MCF 10A (cell line): ENCODE measurements at regions not wholly inside any gene's neighbourhood (a gene's known extent, or its start where the extent isn't known, plus 50 kb on each side); places are given as distances from the start of the nearest gene placed in this dataset.

Source experiments
- BruUV-seq: library from RNA; stranded (reverse); fragments of 400-500 nt; replicated peaks from 2 replicates; lab custom pipeline; 2021; lab: Mats Ljungman, UMichigan
- CTCF ChIA-PET: fragments of 300-600 bp; sonication (Branson Sonifier 250); formaldehyde crosslinking; extraction: SDS; loops from one replicate; lab custom pipeline; 2021; ENCODE audit warnings: antibody characterized with exemption, inconsistent platforms; lab: Yijun Ruan, JAX
- POLR2A ChIA-PET: fragments of 300-600, 350-650 bp; sonication (Branson Sonifier 250); formaldehyde crosslinking; extraction: SDS; loops from one replicate; lab custom pipeline; 2020; ENCODE audit warnings: antibody characterized with exemption, inconsistent platforms; lab: Yijun Ruan, JAX
- DNase-seq: peaks from one replicate; pipeline ENCODE4 v3.0.0-alpha.2; 2018; ENCODE audit not compliant: unreplicated experiment
- H3K27ac Mint-ChIP-seq: one replicate; pipeline ENCODE4 v1.8.0; 2022; ENCODE audit warnings: mild to moderate bottlenecking, low read depth, mixed read lengths; ENCODE audit not compliant: unreplicated experiment
- H3K27me3 Mint-ChIP-seq: one replicate; pipeline ENCODE4 v1.8.0; 2022; ENCODE audit warnings: mixed read lengths; ENCODE audit not compliant: insufficient read depth, unreplicated experiment
- H3K36me3 Mint-ChIP-seq: one replicate; pipeline ENCODE4 v1.8.0; 2022; ENCODE audit warnings: mild to moderate bottlenecking, moderate library complexity, mixed read lengths; ENCODE audit not compliant: insufficient read depth, unreplicated experiment
- H3K4me1 Mint-ChIP-seq: one replicate; pipeline ENCODE4 v1.8.0; 2022; ENCODE audit warnings: mixed read lengths; ENCODE audit not compliant: insufficient read depth, unreplicated experiment
- H3K4me3 Mint-ChIP-seq: one replicate; pipeline ENCODE4 v1.8.0; 2022; ENCODE audit warnings: mild to moderate bottlenecking, moderate library complexity, mixed read lengths; ENCODE audit not compliant: unreplicated experiment
- H3K9me3 Mint-ChIP-seq: one replicate; pipeline ENCODE4 v1.8.0; 2022; ENCODE audit warnings: mixed read lengths; ENCODE audit not compliant: unreplicated experiment
- intact Hi-C: fragments of 100-400 bp; cut with micrococcal nuclease; formaldehyde crosslinking; loops from 2 replicates; pipeline ENCODE4 v1.14.1; 2022
- TF ChIP-seq, protein P1 (sequence below): fragments of 200-600 bp; IDR thresholded peaks from one replicate; pipeline ENCODE4 v1.8.0; 2022; ENCODE audit warnings: antibody characterized with exemption, mild to moderate bottlenecking; ENCODE audit not compliant: unreplicated experiment

DNA sequence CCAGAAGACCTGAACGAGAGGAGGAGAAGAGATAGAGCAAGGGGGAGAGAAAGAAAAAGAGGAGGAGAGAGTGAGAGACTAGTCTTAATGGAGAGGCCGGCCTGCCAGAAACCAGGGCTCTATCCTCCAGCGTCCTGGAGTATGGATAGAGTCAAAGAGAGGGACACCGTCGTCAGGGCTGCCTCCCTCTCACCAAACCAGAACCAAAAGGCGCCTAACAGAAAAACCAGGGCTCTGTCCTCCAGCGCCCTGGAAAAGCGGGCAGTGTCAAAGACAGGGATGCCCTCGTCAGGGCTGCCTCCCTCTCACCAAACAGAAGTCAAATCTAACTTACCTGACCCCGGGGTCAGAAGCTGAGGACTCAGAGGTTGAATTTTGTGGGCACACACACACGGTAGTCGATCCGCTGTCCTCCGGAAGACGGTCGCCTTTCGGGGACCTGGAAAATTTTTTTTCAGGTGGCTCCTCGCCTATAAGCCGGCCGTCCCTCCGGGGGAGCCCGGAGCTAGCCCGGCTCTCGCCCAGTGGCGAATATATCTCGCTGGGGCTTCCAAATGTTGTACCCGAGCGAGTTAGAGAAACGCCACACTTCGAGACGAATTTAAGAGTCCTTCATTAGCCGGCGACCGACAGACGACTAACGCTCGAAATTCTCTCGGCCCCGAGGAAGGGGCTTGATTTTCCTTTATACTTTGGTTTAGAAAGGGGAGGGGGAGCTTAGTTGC lies 148.2 kb downstream of the TRIM27 start:
- ChIA-PET POLR2A (interaction anchor here (0.6 to 0.7 kb wide), 4 partner anchors 12 to 671 kb away, joined by 3 read pairs; a partner anchor contains a TSS), CTCF (interaction anchor here (0.5 to 0.6 kb wide), 2 partner anchors 32 to 106 kb away, joined by 3 to 4 read pairs; no protein-coding TSS in a partner anchor)
- Mint-ChIP-seq H3K27me3 (peaks cover 29% of the 10 kb centered on the region), H3K4me3 (no peak overlapping the region), H3K36me3 (peaks cover 5% of the 10 kb centered on the region), H3K27ac (no peak overlapping the region), H3K4me1 (peaks cover 19% of the 10 kb centered on the region), H3K9me3 (no peaks in the 10 kb centered on the region)
- no peak for DNase-seq
- BruUV-seq, result no TSS peak
- intact Hi-C loops, result no loop called here
- TF ChIP-seq, protein P1, sequence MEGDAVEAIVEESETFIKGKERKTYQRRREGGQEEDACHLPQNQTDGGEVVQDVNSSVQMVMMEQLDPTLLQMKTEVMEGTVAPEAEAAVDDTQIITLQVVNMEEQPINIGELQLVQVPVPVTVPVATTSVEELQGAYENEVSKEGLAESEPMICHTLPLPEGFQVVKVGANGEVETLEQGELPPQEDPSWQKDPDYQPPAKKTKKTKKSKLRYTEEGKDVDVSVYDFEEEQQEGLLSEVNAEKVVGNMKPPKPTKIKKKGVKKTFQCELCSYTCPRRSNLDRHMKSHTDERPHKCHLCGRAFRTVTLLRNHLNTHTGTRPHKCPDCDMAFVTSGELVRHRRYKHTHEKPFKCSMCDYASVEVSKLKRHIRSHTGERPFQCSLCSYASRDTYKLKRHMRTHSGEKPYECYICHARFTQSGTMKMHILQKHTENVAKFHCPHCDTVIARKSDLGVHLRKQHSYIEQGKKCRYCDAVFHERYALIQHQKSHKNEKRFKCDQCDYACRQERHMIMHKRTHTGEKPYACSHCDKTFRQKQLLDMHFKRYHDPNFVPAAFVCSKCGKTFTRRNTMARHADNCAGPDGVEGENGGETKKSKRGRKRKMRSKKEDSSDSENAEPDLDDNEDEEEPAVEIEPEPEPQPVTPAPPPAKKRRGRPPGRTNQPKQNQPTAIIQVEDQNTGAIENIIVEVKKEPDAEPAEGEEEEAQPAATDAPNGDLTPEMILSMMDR, result no peak

DNA sequence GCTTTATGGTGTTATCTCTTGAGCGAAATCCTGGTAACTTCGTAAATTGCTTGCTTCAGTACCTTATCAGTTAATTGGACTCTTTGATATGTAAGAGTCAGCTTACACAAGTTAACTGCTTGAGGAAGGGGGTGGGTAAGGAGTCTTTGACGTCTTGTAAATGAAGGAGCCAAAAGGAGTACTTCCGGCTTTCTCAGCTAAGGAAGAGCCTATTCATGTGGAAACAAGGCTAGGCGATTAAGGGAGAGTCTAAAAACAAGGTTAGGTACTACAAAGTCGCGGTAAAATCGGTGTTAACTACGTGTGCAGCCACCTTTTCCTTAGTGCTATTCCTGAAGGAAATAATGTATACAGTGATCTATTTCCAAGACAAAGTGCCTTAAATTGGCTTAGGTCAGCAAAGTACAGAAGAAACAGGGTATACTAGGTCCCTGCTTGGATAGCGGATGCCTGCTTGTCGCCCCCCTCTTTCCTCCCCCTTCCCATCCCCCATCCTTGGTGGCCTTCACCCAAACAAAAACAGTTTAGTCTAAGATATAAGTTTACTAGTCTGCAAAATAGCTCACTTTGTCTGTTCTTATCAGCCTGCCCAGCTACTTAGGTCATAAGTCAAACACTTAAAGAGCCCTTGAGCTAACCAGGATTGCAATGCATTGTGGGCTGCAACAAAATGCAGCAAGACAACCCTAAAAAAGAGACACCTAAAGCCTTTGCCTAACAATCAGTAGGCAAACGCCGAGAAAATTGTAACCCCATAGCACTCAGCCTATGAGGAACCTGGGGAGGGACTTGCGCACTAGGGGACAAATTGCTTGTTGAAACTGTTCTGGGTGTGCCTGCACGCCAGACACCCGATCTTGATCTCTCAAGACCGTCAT lies 147.3 kb downstream of the TRIM27 start:
- Mint-ChIP-seq H3K27me3 (peaks cover 38% of the 10 kb centered on the region), H3K36me3 (peaks cover 5% of the 10 kb centered on the region), H3K4me1 (peaks cover 19% of the 10 kb centered on the region), H3K27ac (no peak overlapping the region), H3K4me3 (no peak overlapping the region), H3K9me3 (no peaks in the 10 kb centered on the region)
- TF ChIP-seq, protein P1, result no peak
- no TSS peak for BruUV-seq
- DNase-seq, result no peak
- POLR2A ChIA-PET, result interaction anchor here (0.6 to 0.7 kb wide), 2 partner anchors 11 to 190 kb away, joined by 3 read pairs; a partner anchor contains a TSS
- intact Hi-C loops, result no loop called here
- CTCF ChIA-PET, result interaction anchor here (0.6 kb wide), 1 partner anchor 31 kb away, joined by 3 read pairs; no protein-coding TSS in a partner anchor

DNA sequence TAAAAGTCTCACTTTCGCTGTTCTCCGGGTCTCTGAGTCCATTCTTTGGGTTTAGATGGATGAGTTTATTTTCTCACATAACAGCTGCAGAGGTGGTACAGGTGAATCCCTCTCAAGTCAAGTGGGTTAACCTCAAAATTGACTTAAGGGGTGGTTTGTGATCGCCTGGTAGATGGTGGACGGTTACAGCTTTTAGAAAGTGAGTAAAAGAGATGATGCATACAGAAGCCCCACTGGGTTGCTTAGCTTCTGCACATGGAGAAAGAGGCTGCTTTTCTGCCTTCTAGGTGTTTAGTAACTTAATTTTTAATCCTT lies 146.7 kb downstream of the TRIM27 start:
- no TSS peak for BruUV-seq
- intact Hi-C loops, result no loop called here
- no peak for DNase-seq
- ChIA-PET CTCF (no interaction called here), POLR2A (no interaction called here)
- peaks cover 5% of the 10 kb centered on the region for H3K36me3 Mint-ChIP-seq
- no peak overlapping the region for H3K4me3 Mint-ChIP-seq
- no peak overlapping the region for H3K27ac Mint-ChIP-seq
- TF ChIP-seq, protein P1, result no peak
- H3K9me3 Mint-ChIP-seq, result no peaks in the 10 kb centered on the region
- peaks cover 44% of the 10 kb centered on the region for H3K27me3 Mint-ChIP-seq
- peaks cover 19% of the 10 kb centered on the region for H3K4me1 Mint-ChIP-seq

DNA sequence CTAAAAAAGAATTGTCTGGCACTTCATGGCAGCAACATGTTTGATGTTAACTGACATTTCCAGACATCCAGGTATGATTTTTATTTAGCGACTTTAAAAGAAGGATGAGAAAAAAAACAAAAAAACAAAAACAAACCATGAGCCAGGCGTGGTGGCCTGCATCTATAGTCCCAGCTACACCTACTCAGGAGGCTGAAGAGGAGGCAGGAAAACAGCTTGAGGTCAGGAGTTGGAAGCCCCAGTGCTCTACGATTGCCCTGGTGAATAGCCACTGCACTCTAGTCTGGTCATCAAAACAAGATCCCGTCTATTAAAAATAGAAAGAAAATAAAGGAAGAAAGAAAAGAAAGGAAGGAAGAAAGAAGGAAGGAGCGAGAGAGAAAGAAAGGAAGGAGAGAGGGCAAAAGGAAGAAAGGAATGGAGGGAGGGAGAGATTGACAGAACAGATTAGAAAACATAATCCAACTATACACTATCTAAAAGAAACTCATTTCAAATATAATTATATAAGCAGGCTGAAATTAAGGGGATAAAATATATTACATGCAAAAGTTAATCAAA lies 141.6 kb downstream of the TRIM27 start:
- POLR2A ChIA-PET, result no interaction called here

More for the DNA sequence above, 141.6 kb downstream of the TRIM27 start:
- no peak overlapping the region for H3K4me3 Mint-ChIP-seq
- H3K27me3 Mint-ChIP-seq, result peaks cover 51% of the 10 kb centered on the region
- no peak for DNase-seq
- no peaks in the 10 kb centered on the region for H3K36me3 Mint-ChIP-seq
- CTCF ChIA-PET, result no interaction called here
- TF ChIP-seq, protein P1, result no peak
- H3K27ac Mint-ChIP-seq, result no peak overlapping the region
- intact Hi-C loops, result no loop called here
- H3K9me3 Mint-ChIP-seq, result no peaks in the 10 kb centered on the region
- BruUV-seq, result no TSS peak
- H3K4me1 Mint-ChIP-seq, result peaks cover 12% of the 10 kb centered on the region
